Uterus (tissue), 3 donors: ENCODE measurements at regions not wholly inside any gene's neighbourhood (a gene's known extent, or its start where the extent isn't known, plus 50 kb on each side); places are given as distances from the start of the nearest gene placed in this dataset.
"Not testable (repeated sequence)": the region's sequence is repeated elsewhere in the genome, so short reads cannot be mapped to it uniquely, and the experiment has no call there.

Experiments used
- DNase-seq, 2 donors: peaks; one replicate each; pipeline ENCODE4 v3.0.0-alpha.2; 2019 to 2020
- H3K27ac ChIP-seq, 2 donors: fragments of 200-600 bp; sonication (generic); 1 replicate in 1 of 2; 2 replicates in 1 of 2; pipeline ENCODE4 v1.5.1; 2016 to 2018
- H3K27me3 ChIP-seq, 2 donors: fragments of 200-600 bp; sonication (generic); one replicate each; pipeline ENCODE4 v1.5.1; 2018 to 2019; ENCODE audit warnings: control low read depth in 1 of 2
- H3K36me3 ChIP-seq, 2 donors: fragments of 200-600 bp; sonication (generic); one replicate each; pipeline ENCODE4 v1.5.1; 2019; ENCODE audit warnings: control low read depth in 1 of 2
- H3K4me1 ChIP-seq, 2 donors: fragments of 200-600 bp; sonication (generic); one replicate each; pipeline ENCODE4 v1.5.1; 2018 to 2019; ENCODE audit warnings: control low read depth in 1 of 2
- H3K4me3 ChIP-seq, 2 donors: fragments of 200-600 bp; sonication (generic); 1 replicate in 1 of 2; 2 replicates in 1 of 2; pipeline ENCODE4 v1.5.1; 2018 to 2019; ENCODE audit warnings: mild to moderate bottlenecking in 1 of 2
- H3K9me3 ChIP-seq, 2 donors: fragments of 200-600 bp; sonication (generic); one replicate each; pipeline ENCODE4 v1.5.1; 2019; ENCODE audit warnings: control low read depth in 1 of 2
- POLR2A ChIP-seq, 2 donors: fragments of 450-650 bp; IDR thresholded peaks; one replicate each; pipeline ENCODE4 v1.6.1; 2016; ENCODE audit warnings: antibody characterized with exemption in 2 of 2, mild to moderate bottlenecking in 1 of 2, moderate library complexity in 1 of 2
- intact Hi-C: fragments of 100-400 bp; cut with DNase I; formaldehyde crosslinking; loops from one replicate; pipeline ENCODE4 v1.15.1; 2023; ENCODE audit warnings: low total_unique reads
- TF ChIP-seq, protein P1 (sequence below), 4 experiments: fragments of 200-600 bp in 2 of 4; fragments of 450-650 bp in 2 of 4; sonication (generic) in 2 of 4; IDR thresholded peaks; one replicate each; pipeline ENCODE4 v1.5.1; 2016 to 2019; ENCODE audit warnings: antibody characterized with exemption in 4 of 4, mild to moderate bottlenecking in 2 of 4, moderate library complexity in 1 of 4
- donor health status: DM: yes; HTN: yes; CAD: no.

GRCh38 chr7:19352305-19352695, 207.1 kb upstream of the FERD3L start:
- no peak for DNase-seq
- Histone ChIP-seq H3K4me1 (no peaks in the 10 kb centered on the region), H3K36me3 (no peaks in the 10 kb centered on the region), H3K27ac (no peak overlapping the region), H3K4me3 (no peak overlapping the region), H3K9me3 (no peaks in the 10 kb centered on the region), H3K27me3 (no peaks in the 10 kb centered on the region)
- intact Hi-C loops = no loop called here
- TF ChIP-seq, protein P1, sequence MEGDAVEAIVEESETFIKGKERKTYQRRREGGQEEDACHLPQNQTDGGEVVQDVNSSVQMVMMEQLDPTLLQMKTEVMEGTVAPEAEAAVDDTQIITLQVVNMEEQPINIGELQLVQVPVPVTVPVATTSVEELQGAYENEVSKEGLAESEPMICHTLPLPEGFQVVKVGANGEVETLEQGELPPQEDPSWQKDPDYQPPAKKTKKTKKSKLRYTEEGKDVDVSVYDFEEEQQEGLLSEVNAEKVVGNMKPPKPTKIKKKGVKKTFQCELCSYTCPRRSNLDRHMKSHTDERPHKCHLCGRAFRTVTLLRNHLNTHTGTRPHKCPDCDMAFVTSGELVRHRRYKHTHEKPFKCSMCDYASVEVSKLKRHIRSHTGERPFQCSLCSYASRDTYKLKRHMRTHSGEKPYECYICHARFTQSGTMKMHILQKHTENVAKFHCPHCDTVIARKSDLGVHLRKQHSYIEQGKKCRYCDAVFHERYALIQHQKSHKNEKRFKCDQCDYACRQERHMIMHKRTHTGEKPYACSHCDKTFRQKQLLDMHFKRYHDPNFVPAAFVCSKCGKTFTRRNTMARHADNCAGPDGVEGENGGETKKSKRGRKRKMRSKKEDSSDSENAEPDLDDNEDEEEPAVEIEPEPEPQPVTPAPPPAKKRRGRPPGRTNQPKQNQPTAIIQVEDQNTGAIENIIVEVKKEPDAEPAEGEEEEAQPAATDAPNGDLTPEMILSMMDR (IDR thresholded peaks at IDR 0.05) = no peak
- no peak for TF ChIP-seq POLR2A (IDR thresholded peaks at IDR 0.05)

- Histone ChIP-seq H3K36me3 (no peaks in the 10 kb centered on the region), H3K9me3 (no peaks in the 10 kb centered on the region), H3K4me1 (no peaks in the 10 kb centered on the region), H3K4me3 (no peak overlapping the region), H3K27me3 (no peaks in the 10 kb centered on the region), H3K27ac (no peak overlapping the region)
- intact Hi-C loops = no loop called here
- DNase-seq = no peak
- TF ChIP-seq POLR2A (IDR thresholded peaks at IDR 0.05) = no peak
- TF ChIP-seq, protein P1 (IDR thresholded peaks at IDR 0.05) = no peak
Observed at GRCh38 chr7:19351341-19352304, 206.4 kb upstream of the FERD3L start.

DNA sequence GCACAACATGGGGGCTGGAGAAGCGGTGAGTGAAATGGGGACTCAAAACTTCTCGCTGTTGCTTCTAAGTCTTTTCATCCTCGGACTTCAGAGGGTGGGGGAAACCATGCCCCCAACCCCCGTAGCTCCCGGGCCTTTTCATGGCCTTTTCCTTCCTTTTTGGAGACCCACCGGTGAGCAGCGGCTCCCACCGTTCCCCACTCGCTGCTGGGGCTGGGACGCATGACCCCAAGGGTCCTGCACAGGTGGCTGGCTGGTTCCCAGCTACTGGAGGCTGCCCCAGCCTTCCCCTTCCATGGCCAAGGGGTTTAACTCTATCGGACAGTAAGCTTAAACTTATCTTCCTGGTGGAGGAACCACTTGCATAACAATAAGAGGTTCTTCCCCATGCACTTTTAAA, 194.3 kb upstream of the FERD3L start:
- DNase-seq = no peak
- Histone ChIP-seq H3K4me3 (no peak overlapping the region), H3K27me3 (no peaks in the 10 kb centered on the region), H3K27ac (no peak overlapping the region), H3K36me3 (no peaks in the 10 kb centered on the region), H3K9me3 (no peaks in the 10 kb centered on the region), H3K4me1 (no peaks in the 10 kb centered on the region)
- no peak for TF ChIP-seq POLR2A (IDR thresholded peaks at IDR 0.05)
- TF ChIP-seq, protein P1 (IDR thresholded peaks at IDR 0.05) = no peak
- intact Hi-C loops = no loop called here

DNA sequence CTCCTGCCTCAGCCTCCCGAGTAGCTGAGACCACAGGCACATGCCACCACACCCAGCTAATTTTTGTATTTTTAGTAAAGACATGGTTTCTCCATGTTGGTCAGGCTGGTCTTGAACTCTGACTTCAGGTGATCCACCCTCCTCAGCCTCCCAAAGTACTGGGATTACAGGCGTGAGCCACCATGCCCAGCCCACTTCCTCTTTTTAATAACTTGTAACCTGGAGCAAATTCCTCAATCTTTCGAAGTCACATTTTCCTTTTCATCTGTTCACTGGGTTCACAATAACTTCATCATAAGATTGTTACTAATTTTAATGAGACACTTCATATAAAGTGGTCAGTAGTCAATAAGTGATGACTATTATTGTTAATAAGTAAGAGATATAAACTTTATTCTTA, 193.3 kb upstream of the FERD3L start:
- H3K4me1 ChIP-seq, H3K4me3 ChIP-seq, H3K36me3 ChIP-seq, DNase-seq, H3K9me3 ChIP-seq, intact Hi-C loops, H3K27ac ChIP-seq, H3K27me3 ChIP-seq: not testable (repeated sequence)

DNA sequence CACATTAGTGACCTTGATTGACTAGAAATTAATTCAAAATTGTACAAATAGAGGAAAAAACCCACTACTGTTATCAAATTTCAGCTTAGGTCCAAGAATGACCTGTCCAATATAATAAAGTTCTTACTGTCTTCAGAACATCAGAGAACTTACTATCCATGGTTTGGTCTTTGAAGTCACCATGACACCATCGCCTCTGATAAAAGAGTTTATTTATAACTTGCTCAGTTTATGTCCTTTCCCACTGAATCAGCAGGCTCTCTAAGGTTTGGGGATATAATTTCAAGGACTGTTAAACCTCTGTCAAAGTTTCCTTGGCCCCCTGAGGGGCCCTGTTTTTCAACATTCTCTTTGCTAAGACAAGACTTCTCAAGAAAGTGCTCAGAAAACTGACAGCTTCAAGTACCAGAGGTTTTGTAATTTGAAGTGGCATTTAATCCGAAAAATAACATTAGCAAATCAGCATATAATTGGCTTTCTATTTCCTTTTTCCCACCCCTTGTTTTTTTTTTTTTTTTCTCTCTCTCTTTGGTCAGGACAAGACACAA, 191.7 kb upstream of the FERD3L start:
- DNase-seq = no peak
- intact Hi-C loops = no loop called here
- H3K4me3 ChIP-seq = no peak overlapping the region

More for the DNA sequence above, 191.7 kb upstream of the FERD3L start:
- H3K36me3 ChIP-seq = no peaks in the 10 kb centered on the region
- no peak for TF ChIP-seq POLR2A (IDR thresholded peaks at IDR 0.05)
- TF ChIP-seq, protein P1 (IDR thresholded peaks at IDR 0.05) = no peak
- H3K27me3 ChIP-seq = no peaks in the 10 kb centered on the region
- no peak overlapping the region for H3K27ac ChIP-seq
- no peaks in the 10 kb centered on the region for H3K9me3 ChIP-seq
- no peaks in the 10 kb centered on the region for H3K4me1 ChIP-seq
